ENCODE measurements at regions not wholly inside any gene's neighbourhood (a gene's known extent, or its start where the extent isn't known, plus 50 kb on each side); places are given as distances from the start of the nearest gene placed in this dataset.

GRCh38 chr1:8267307-8267706 lies 50.6 kb upstream of the SLC45A1 start:
- Histone ChIP-seq H3K9ac (ENCODE audit: low read length in 5 of 5) (no peak overlapping the region), H3K36me3 (ENCODE audit: control insufficient read depth in 5 of 5, insufficient read depth in 5 of 5, low read length in 5 of 5) (no peaks in the 10 kb centered on the region), H3K27ac (ENCODE audit: low read depth, low read length) (no peak overlapping the region), H3K4me3 (ENCODE audit: low read depth in 1 of 5, low read length in 5 of 5) (no peak overlapping the region), H3K4me1 (ENCODE audit: control insufficient read depth in 5 of 5, insufficient read depth in 5 of 5, low read length in 5 of 5) (peaks cover 0 to 6% (median 0%) of the 10 kb centered on the region in 5 donors), H3K9me3 (ENCODE audit: control insufficient read depth in 5 of 5, low read length in 5 of 5) (no peaks in the 10 kb centered on the region), H3K27me3 (ENCODE audit: control insufficient read depth in 5 of 5, insufficient read depth in 4 of 5, low read length in 5 of 5) (peaks cover 0 to 7% (median 0%) of the 10 kb centered on the region in 5 donors)

DNA sequence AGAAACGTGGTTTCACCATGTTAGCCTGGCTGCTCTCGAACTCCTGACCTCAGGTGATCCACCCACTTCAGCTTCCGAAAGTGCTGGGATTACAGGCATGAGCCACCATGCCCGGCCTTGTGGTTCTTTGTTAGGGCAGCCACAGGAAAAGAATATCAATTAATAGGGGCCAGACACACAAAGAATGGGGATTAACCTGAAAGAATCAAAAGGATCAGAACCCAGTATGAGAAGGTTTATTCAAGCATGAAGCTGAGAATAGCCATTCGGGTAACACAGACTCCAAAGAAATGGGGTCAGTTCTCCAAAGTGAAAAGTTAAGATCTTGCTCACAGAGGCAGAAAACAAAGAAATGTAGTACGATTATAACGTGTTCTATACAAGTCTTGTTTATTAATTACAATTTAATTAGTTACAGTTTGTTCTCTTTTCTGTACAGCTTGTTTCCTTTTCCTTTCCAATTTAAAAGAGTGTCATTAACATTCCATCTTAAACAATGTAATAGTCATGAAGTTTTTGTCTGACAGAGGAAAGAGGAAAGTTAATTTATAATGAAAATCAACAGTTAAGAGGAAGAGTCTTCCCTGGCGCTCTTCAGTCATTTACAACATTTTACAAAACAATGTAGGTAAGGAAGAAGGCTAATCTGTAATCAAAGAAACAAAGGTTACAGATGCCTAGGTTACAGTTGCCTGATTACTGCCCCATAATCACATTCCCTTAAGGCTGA lies 51.3 kb upstream of the SLC45A1 start:
- Histone ChIP-seq H3K4me3 (ENCODE audit: low read depth in 1 of 5, low read length in 5 of 5) (no peak overlapping the region), H3K27me3 (ENCODE audit: control insufficient read depth in 5 of 5, insufficient read depth in 4 of 5, low read length in 5 of 5) (peaks cover 0 to 7% (median 0%) of the 10 kb centered on the region in 5 donors), H3K4me1 (ENCODE audit: control insufficient read depth in 5 of 5, insufficient read depth in 5 of 5, low read length in 5 of 5) (peaks cover 0 to 6% (median 0%) of the 10 kb centered on the region in 5 donors), H3K36me3 (ENCODE audit: control insufficient read depth in 5 of 5, insufficient read depth in 5 of 5, low read length in 5 of 5) (no peaks in the 10 kb centered on the region), H3K9ac (ENCODE audit: low read length in 5 of 5) (no peak overlapping the region), H3K27ac (ENCODE audit: low read depth, low read length) (no peak overlapping the region), H3K9me3 (ENCODE audit: control insufficient read depth in 5 of 5, low read length in 5 of 5) (no peaks in the 10 kb centered on the region)

GRCh38 chr1:8263791-8264190 lies 54.1 kb upstream of the SLC45A1 start:
- Histone ChIP-seq H3K36me3 (ENCODE audit: control insufficient read depth in 5 of 5, insufficient read depth in 5 of 5, low read length in 5 of 5) (no peaks in the 10 kb centered on the region), H3K27me3 (ENCODE audit: control insufficient read depth in 5 of 5, insufficient read depth in 4 of 5, low read length in 5 of 5) (no peaks in the 10 kb centered on the region), H3K9me3 (ENCODE audit: control insufficient read depth in 5 of 5, low read length in 5 of 5) (no peaks in the 10 kb centered on the region), H3K4me3 (ENCODE audit: low read depth in 1 of 5, low read length in 5 of 5) (no peak overlapping the region), H3K9ac (ENCODE audit: low read length in 5 of 5) (no peak overlapping the region), H3K4me1 (ENCODE audit: control insufficient read depth in 5 of 5, insufficient read depth in 5 of 5, low read length in 5 of 5) (peaks cover 3 to 17% (median 12%) of the 10 kb centered on the region in 5 donors), H3K27ac (ENCODE audit: low read depth, low read length) (no peak overlapping the region)

DNA sequence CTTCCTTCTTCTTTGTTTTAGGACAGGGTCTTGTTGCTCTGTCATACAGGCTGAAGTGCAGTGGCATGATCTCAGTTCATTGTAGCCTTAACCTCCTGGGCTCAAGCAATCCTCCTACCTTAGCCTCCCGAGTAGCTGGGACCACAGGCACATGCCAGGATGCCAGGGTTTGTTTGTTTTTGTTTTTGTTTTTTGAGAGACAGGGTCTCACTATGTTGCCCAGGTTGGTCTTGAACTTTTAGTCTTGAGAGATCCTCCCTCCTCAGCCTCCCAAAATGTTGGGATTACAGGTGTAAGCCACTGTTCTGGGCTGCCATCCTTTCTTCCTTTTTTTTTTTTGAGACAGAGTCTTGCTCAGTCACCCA lies 56.5 kb upstream of the SLC45A1 start:
- H3K4me1 ChIP-seq (ENCODE audit: control insufficient read depth in 5 of 5, insufficient read depth in 5 of 5, low read length in 5 of 5): peaks cover 3 to 12% (median 11%) of the 10 kb centered on the region in 5 donors
- H3K27ac ChIP-seq (ENCODE audit: low read depth, low read length): no peak overlapping the region
- H3K27me3 ChIP-seq (ENCODE audit: control insufficient read depth in 5 of 5, insufficient read depth in 4 of 5, low read length in 5 of 5): no peaks in the 10 kb centered on the region
- no peak overlapping the region for H3K9ac ChIP-seq (ENCODE audit: low read length in 5 of 5)
- H3K9me3 ChIP-seq (ENCODE audit: control insufficient read depth in 5 of 5, low read length in 5 of 5): no peaks in the 10 kb centered on the region
- H3K36me3 ChIP-seq (ENCODE audit: control insufficient read depth in 5 of 5, insufficient read depth in 5 of 5, low read length in 5 of 5): no peaks in the 10 kb centered on the region
- no peak overlapping the region for H3K4me3 ChIP-seq (ENCODE audit: low read depth in 1 of 5, low read length in 5 of 5)

DNA sequence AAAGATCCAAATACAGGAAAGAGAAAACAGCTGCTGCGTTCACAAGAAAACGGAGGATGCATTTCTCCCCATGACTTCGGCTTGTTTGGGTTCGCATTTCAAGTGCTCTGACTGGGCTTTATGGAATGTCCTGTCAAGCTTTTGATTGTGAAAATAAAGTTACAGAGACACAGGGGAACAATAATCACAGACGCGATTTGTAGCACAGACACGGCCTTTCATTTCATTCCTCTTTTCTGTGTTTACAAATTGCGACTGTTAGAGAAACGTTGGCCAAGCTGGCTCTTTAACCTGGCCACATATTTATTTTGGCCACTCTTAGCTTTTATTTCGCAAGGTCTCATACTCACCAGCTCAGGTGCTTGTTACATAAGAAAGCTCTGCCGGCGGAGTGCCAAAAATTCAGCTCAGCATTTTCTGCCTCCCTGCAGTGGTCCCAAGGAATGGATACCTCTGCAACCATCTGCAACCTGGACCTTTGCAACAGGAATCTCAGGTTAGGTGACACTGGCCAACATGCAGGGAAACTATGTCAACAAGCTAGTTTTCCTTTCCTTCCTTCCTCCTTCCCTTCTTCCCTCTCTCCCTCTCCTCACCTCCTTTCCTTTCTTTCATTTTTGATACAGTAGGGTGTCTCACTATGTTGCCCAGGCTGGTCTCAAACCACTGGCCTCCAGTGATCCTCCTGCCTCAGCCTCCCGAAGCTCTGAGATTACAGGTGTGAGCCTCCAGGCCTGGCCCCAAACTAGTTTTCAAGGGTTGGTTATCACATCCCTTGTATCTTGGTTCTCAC lies 58.2 kb upstream of the SLC45A1 start:
- Histone ChIP-seq H3K4me1 (ENCODE audit: control insufficient read depth in 5 of 5, insufficient read depth in 5 of 5, low read length in 5 of 5) (peaks cover 3 to 12% (median 11%) of the 10 kb centered on the region in 5 donors), H3K9ac (ENCODE audit: low read length in 5 of 5) (peak overlapping the region in 3 of 5 donors; percentile 7 to 47 (median 11)), H3K36me3 (ENCODE audit: control insufficient read depth in 5 of 5, insufficient read depth in 5 of 5, low read length in 5 of 5) (no peaks in the 10 kb centered on the region), H3K27ac (ENCODE audit: low read depth, low read length) (peak overlapping the region; percentile 50), H3K27me3 (ENCODE audit: control insufficient read depth in 5 of 5, insufficient read depth in 4 of 5, low read length in 5 of 5) (no peaks in the 10 kb centered on the region), H3K4me3 (ENCODE audit: low read depth in 1 of 5, low read length in 5 of 5) (peak overlapping the region in 2 of 5 donors; percentile 11 to 24), H3K9me3 (ENCODE audit: control insufficient read depth in 5 of 5, low read length in 5 of 5) (no peaks in the 10 kb centered on the region)

GRCh38 chr1:8257621-8258020 lies 60.3 kb upstream of the SLC45A1 start:
- Histone ChIP-seq H3K27me3 (ENCODE audit: control insufficient read depth in 5 of 5, insufficient read depth in 4 of 5, low read length in 5 of 5) (no peaks in the 10 kb centered on the region), H3K4me1 (ENCODE audit: control insufficient read depth in 5 of 5, insufficient read depth in 5 of 5, low read length in 5 of 5) (peaks cover 3 to 14% (median 11%) of the 10 kb centered on the region in 5 donors), H3K36me3 (ENCODE audit: control insufficient read depth in 5 of 5, insufficient read depth in 5 of 5, low read length in 5 of 5) (no peaks in the 10 kb centered on the region), H3K4me3 (ENCODE audit: low read depth in 1 of 5, low read length in 5 of 5) (no peak overlapping the region), H3K9me3 (ENCODE audit: control insufficient read depth in 5 of 5, low read length in 5 of 5) (no peaks in the 10 kb centered on the region), H3K27ac (ENCODE audit: low read depth, low read length) (no peak overlapping the region), H3K9ac (ENCODE audit: low read length in 5 of 5) (no peak overlapping the region)

DNA sequence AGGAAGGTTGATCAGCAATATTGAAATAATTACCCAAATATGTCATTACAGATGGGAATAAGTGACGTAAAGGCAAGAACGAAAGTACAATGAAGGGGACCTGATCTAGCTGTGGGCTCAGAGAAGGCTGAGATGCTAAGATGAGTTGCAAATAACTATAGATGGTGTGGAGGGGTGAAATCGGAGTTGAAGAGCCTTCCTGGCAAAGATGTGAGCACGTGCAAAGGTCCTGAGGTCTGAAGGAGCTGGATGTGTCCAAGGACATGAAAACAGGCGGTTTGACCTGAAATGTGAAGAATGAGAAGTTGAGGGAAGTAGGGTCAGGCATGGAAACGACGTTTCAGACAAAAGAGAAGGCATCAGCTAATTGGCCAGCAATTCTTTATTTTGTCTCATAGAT lies 61.6 kb upstream of the SLC45A1 start:
- Histone ChIP-seq H3K4me3 (ENCODE audit: low read depth in 1 of 5, low read length in 5 of 5) (no peak overlapping the region), H3K4me1 (ENCODE audit: control insufficient read depth in 5 of 5, insufficient read depth in 5 of 5, low read length in 5 of 5) (peaks cover 3 to 25% (median 16%) of the 10 kb centered on the region in 5 donors), H3K27me3 (ENCODE audit: control insufficient read depth in 5 of 5, insufficient read depth in 4 of 5, low read length in 5 of 5) (no peaks in the 10 kb centered on the region), H3K9me3 (ENCODE audit: control insufficient read depth in 5 of 5, low read length in 5 of 5) (no peaks in the 10 kb centered on the region), H3K9ac (ENCODE audit: low read length in 5 of 5) (no peak overlapping the region), H3K27ac (ENCODE audit: low read depth, low read length) (no peak overlapping the region), H3K36me3 (ENCODE audit: control insufficient read depth in 5 of 5, insufficient read depth in 5 of 5, low read length in 5 of 5) (no peaks in the 10 kb centered on the region)

- Histone ChIP-seq H3K36me3 (ENCODE audit: control insufficient read depth in 5 of 5, insufficient read depth in 5 of 5, low read length in 5 of 5) (no peaks in the 10 kb centered on the region), H3K9ac (ENCODE audit: low read length in 5 of 5) (no peak overlapping the region), H3K27me3 (ENCODE audit: control insufficient read depth in 5 of 5, insufficient read depth in 4 of 5, low read length in 5 of 5) (no peaks in the 10 kb centered on the region), H3K27ac (ENCODE audit: low read depth, low read length) (no peak overlapping the region), H3K4me1 (ENCODE audit: control insufficient read depth in 5 of 5, insufficient read depth in 5 of 5, low read length in 5 of 5) (peaks cover 3 to 25% (median 16%) of the 10 kb centered on the region in 5 donors), H3K4me3 (ENCODE audit: low read depth in 1 of 5, low read length in 5 of 5) (no peak overlapping the region), H3K9me3 (ENCODE audit: control insufficient read depth in 5 of 5, low read length in 5 of 5) (no peaks in the 10 kb centered on the region)
Observed at GRCh38 chr1:8255712-8256111, 62.2 kb upstream of the SLC45A1 start.

- Histone ChIP-seq H3K36me3 (ENCODE audit: control insufficient read depth in 5 of 5, insufficient read depth in 5 of 5, low read length in 5 of 5) (no peaks in the 10 kb centered on the region), H3K9ac (ENCODE audit: low read length in 5 of 5) (no peak overlapping the region), H3K4me1 (ENCODE audit: control insufficient read depth in 5 of 5, insufficient read depth in 5 of 5, low read length in 5 of 5) (peaks cover 0 to 13% (median 4%) of the 10 kb centered on the region in 5 donors), H3K4me3 (ENCODE audit: low read depth in 1 of 5, low read length in 5 of 5) (no peak overlapping the region), H3K27ac (ENCODE audit: low read depth, low read length) (no peak overlapping the region), H3K27me3 (ENCODE audit: control insufficient read depth in 5 of 5, insufficient read depth in 4 of 5, low read length in 5 of 5) (no peaks in the 10 kb centered on the region), H3K9me3 (ENCODE audit: control insufficient read depth in 5 of 5, low read length in 5 of 5) (no peaks in the 10 kb centered on the region)
Observed at GRCh38 chr1:8252266-8252951, 65.5 kb upstream of the SLC45A1 start.

DNA sequence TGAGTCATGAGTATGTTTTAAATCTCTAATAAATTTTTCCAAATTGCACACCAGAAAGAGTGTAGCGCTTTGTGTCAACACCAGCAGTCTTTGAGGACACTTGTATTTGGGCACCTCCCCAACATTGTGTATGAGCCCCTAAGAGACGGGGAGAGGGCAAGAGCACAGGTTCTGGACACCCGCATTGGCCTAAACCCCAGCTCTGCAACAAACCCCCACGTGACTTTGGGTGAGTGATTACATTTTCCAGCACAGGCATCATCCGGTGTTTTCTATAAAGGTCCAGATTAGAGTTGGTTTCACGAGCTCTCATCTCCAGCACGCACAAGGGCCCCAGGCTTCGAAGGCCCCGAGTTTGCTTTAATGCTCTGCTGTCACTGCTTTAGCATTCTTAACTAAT lies 66.3 kb upstream of the SLC45A1 start:
- H3K9me3 ChIP-seq (ENCODE audit: control insufficient read depth in 5 of 5, low read length in 5 of 5): no peaks in the 10 kb centered on the region
- peaks cover 0 to 13% (median 4%) of the 10 kb centered on the region in 5 donors for H3K4me1 ChIP-seq (ENCODE audit: control insufficient read depth in 5 of 5, insufficient read depth in 5 of 5, low read length in 5 of 5)
- H3K27ac ChIP-seq (ENCODE audit: low read depth, low read length): no peak overlapping the region
- no peaks in the 10 kb centered on the region for H3K27me3 ChIP-seq (ENCODE audit: control insufficient read depth in 5 of 5, insufficient read depth in 4 of 5, low read length in 5 of 5)
- no peak overlapping the region for H3K9ac ChIP-seq (ENCODE audit: low read length in 5 of 5)
- H3K4me3 ChIP-seq (ENCODE audit: low read depth in 1 of 5, low read length in 5 of 5): no peak overlapping the region
- H3K36me3 ChIP-seq (ENCODE audit: control insufficient read depth in 5 of 5, insufficient read depth in 5 of 5, low read length in 5 of 5): no peaks in the 10 kb centered on the region
